Fibroblast of skin of left quadriceps (primary cell): ENCODE measurements at regions not wholly inside any gene's neighbourhood (a gene's known extent, or its start where the extent isn't known, plus 50 kb on each side); places are given as distances from the start of the nearest gene placed in this dataset.
"Not testable (repeated sequence)": the region's sequence is repeated elsewhere in the genome, so short reads cannot be mapped to it uniquely, and the experiment has no call there.

Source experiments
- DNase-seq, 2 experiments: peaks; one replicate each; pipeline ENCODE4 v3.0.0-alpha.2; 2013; ENCODE audit warnings: low read depth in 2 of 2

DNA sequence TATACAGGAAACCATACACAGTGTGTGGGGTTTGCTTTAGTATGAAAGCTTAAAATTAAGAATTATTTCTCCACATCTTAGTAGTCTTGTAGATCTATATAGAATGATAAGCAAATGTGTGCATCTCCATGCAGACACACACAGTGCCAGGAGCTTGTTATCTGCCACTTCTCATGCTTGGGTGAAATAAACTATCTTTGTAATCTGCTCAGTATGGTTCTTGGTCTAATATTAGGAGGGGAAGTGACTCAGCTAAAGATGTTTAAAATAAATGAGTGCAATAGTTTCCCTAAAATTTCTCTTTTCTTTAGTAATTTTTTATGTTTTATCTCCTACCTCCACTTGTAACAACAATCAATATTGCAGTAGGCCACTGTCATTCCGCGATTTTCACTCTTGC is 689.6 kb downstream of the TAF11L14 start:
- no peak for DNase-seq

DNA sequence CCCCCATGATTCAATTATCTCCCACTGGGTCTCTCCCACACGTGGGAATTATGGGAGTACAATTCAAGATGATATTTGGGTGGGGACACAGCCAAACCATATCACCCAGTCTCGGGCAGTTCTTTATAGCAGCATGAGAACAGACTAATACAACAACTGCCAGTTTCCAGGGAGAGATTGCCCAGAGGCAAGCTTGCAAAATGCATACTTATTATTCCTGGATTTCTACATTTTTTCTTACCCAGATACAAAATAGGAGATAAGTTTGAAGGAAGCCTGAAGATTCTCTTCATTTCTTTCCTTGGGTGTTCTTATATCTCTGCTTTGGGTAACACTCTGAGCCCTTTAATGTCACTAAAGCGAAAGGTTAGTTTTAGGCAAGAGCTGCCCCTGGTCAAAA is 691.2 kb downstream of the TAF11L14 start:
- no peak for DNase-seq

DNA sequence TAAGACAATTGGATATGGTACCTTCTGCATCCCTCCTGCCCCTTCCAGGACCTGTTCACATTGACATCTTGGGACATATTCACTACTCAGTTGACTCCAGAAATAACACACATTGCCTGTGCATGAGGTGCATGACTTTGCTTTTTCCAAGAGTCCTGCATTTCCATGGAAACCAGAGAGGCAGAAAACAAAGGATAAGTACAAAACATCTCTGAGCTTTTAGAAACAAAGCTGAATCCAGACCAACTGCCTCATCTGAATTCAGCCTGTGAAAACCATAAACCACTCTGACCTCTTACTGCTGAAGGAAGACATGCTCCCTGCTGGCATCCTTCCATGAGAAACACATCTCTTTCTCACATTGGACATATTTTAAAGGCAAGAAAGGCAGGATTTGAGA is 695.1 kb downstream of the TAF11L14 start:
- DNase-seq, result no peak

DNA sequence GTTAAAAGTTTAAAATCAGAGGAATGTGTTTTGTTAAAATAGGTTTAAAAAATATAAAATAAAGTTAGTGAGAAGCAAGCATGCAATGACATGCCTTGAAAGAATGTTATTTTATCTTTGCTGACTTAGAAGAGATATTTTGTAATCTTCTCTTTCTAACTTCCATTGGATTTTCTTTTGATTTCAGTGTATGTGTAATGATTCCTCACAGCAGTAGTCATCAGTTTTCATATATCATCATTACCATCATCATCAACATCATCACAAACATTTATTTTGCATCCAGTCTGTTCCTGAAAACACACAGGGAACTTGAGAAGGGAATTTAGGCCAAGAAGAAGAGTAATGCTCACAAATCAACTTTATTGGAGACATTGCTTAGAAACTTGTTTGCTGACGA is 699.6 kb downstream of the TAF11L14 start:
- DNase-seq, result no peak

DNA sequence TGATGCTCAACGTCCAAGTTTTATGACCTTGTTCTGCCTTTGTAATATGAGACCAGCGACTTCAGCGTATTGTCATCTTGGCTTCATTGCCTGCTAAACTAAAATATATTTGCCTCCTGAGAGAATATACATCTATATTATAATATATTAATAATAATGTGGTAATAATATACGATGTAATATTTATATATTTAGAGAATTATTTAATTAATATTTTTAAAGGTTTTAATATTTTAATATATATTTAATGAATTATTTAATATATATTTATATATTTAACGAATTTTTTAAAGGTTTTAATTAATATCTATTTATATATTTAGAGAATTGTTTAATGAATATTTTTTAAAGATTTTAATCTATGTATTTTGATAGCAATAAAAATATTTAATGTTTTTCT is 700.7 kb downstream of the TAF11L14 start:
- DNase-seq, result no peak

DNA sequence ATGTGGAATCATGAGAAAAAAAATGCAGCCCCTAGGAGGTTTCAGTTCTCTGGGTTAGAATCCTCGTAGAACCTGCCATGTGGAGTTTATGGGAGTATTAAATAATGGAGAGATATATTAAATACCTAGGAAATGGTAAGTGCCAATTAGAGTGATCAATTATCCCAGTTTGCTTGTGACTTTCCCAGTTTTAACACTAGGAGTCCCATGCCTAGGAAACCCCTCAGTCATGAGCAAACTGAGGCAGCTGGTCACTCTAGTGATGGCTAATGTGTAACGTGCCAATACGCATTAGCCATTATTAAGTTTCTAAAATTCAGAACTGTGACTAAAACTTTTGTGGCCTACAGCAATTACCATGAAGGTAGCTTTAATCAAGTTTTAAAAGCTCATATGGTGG is 720.6 kb downstream of the TAF11L14 start:
- no peak for DNase-seq

DNA sequence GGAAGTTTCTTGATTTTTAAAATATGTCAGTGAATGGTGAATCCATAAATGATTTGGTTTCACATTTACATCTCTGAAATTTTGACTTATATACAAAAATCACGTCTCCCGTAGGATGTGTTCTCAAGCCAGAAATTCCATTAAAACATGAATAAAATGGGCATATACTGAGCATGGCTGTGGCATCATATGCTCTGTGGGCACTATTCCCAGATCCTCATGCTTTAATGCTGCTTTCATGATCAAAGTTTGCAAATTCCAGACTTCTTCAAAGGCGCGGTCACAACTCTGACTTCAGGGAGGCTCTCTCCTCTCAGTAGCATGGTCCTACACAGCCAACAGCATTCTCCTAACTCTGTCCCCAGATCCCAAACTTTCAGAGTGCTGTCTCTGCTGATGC is 723.2 kb downstream of the TAF11L14 start:
- DNase-seq, result no peak

DNA sequence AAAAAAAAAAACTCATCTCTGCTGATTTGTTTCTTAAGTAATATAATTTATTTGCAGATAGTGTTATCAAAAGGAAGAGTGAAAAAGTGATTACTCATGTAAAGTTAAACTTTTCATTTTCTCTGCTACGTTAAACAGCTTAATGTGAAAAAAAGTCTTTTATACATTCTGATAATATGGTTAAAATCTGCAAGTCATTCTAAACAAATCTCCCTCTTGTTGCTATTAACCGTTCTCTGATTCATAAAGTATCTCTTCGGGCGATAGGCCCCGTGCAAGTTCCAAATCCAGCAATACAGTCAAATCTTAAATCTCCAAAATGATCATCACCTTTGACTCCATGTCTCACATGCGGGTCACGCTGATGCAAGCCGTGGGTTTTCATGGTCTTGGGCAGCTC is 732.0 kb downstream of the TAF11L14 start:
- DNase-seq, result no peak

DNA sequence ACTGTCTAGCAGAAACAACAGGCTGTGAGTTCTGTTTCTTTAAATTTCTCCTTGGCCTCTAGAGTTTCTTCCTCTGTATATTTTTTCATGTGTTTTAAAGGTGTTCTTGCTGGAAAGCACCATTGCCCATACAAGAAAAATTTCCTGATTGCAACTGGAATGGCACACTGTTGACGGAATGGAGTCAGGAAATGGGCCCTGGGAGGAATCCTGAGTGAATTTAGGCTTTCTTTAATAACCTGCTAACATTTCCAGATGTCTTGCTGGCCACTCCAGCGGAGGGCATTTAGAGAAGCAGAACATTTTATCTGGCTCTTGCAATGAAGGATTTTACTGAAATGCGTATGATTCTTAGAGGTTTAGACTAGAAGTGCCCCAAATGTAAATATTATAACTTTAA is 736.3 kb downstream of the TAF11L14 start:
- DNase-seq, result no peak

DNA sequence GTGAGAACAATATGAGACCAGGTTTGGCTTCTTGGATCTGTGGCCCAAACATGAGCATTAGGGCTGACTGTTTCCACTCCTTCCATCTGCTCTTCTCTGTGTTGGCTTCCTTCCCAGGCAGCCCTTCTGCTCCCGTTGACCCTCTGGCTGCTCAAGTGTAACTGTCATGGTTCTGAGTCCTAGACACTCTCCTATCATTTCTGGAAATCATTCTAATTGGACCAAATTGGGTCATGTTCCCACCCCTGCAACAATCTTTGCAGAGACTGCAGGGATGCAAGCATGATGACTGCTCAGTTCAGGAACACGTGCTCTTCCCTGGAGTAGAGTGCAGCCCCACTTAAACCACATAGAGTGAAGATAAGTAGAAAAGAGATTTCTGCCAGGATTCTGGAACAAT is 741.4 kb downstream of the TAF11L14 start:
- DNase-seq, result no peak

DNA sequence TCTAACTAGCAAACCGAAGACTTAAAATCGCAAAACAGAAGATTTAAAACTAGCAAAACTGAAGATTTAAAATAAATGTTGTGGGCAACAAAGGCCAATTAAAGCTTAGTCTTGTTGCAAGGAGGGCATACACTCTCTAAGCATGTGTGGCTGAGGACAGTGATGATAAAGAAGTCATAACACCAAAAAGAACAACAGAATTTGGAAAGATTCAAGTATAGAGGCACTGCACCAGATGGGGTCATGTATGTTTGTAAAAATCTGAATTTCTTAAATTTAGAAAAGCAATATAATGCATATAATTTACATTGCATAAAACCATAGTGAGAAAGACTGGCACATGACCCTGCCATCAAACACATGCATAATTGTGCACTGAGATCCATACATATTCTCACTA is 743.8 kb downstream of the TAF11L14 start:
- no peak for DNase-seq

DNA sequence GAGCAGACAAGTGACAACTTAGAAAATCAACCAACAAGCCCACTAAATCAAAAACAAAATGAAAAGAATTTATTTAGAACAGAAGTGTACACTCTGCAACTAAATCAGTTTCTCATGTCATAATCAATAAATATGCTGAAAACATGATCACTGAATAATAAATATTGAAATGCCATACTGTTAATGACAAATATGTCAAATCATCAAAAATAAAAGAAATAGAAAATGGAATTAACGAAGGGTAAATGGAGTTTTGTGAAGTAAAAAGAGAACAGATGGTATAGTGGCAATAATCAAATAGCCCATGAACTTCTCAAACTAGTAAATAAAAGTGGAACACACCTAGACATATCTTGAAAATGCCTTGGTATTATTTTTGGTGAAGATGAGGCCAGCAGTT is 744.9 kb downstream of the TAF11L14 start:
- no peak for DNase-seq

DNA sequence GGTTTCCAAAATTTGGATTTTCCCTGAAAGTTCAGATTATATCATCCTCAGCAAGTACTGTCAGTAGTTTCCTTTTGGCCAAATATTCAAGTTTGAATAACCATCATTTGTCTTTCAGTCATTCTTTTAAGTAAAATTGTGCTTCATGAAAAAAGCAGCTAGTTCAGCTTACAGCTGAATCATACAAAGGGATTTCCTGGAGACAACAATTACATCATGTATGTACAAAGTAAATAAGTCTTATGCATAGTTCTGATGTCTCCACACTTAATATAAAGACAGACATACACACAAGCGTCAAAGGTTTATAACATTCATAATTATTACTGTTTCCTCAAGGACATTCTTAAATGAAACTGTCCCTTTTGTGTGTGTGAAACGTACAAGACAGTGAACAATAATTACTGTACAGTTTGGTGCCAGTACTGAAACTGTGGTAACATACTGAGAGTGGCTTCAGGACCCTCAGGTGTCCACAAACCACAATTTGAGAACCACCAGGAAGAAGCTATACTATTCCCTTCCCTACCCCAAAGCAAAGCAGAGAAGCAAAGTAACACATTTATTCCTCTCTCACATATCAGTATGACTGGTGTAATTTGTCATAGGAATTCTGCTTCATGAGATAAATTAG is 746.6 kb downstream of the TAF11L14 start:
- no peak for DNase-seq

DNA sequence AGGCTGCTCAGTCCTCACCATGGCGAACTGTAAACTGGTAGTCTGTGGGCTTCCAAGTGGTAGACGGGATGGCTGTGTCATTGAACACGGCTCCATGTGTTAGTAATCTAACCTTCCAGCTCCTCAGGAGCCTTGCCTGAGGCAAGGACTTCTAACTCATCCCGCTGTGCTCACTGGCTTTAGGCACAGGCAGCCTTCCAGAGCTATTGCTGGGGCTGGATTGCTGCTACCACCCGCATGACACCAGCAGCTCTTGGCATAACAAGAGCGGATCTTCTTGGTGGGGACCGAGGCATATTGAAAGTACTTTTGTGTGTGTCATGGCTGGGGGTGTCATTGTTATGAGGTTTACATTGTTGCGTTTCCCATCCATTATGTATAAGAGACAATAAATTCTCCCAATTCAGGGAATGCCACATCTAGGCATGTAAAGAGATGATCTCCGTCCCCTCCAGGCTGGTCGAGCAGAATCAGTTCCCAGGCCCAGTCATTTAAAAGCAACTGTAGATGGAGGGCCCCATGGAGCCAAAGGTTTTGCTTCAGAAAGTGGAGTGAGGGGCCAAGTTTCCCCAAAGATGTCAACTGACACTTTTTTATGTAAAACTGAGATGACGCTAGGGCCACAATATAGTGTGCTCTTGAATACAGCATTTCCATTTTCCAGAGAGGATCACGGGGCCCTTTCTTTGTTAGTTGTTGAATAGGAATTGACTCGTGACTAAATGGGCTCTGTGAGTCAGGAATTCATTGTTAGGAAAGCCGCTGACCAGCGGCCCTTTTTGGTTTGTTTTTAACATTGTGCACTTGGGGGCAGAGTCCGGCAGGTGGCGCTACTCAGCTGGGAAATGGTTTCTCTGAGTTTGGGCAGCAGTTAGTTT is 759.5 kb downstream of the TAF11L14 start:
- peak; percentile 12 to 23 for DNase-seq

DNA sequence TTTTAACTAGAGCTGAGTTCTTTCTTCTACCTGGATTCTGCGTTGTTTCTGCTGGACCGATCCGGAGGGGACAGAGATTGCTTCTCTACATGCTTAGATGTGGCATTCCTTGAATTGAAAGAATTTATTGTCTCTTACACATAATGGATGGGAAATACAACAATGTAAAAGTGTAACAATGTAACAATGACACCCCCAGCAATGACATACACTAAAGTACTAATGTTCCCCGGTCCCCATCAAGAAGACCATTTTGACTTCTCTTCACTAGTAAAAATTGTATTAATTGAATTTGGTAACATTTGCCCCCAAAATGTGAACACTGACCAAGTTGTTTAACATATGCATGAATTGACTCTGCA is 760.2 kb downstream of the TAF11L14 start:
- DNase-seq, result no peak

DNA sequence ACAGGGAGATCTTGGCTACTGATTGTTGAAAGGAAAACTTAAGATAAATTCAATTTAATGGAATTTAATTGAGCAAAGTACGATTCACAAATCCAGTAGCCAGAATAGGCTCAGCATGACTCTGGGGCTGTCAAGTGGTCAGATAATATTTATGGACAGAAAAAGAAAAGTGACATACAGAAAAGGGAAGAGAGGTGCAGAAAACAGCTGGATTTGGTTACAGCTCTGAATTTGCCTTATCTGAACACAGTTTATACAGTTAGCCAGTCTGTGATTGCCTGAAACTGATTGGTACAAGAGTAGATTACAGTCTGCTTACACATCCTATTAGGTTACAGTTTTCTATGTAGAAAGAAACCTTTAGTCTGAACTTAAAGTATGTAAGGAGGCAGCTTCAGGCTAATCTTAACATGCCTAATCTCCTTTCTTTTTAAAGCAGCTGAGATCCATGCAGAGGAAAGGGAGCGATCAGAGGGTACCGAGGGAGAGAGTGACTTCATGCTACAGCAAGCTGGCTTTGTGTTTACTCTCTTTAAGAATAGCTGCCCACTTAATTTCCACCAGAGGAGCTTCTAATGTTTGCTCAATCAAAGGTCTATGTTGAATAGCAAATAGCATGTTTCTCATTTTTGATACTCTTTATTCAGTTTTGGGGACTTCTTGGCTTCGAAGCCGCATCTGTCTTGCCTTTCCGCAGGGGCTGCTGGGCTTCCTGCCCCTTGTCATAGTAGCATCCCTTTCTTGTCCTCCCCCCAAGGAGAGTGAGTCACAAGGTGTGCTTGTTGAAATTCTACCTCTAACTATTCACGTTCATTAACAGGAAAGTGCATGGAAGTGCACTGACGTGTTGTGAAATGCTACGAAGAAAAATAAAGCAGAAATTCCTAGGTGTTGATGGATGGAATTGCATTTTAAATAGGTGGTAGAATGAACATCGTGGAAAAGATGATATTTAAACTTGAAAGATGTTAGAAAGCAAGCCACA is 761.2 kb downstream of the TAF11L14 start:
- DNase-seq, result no peak

DNA sequence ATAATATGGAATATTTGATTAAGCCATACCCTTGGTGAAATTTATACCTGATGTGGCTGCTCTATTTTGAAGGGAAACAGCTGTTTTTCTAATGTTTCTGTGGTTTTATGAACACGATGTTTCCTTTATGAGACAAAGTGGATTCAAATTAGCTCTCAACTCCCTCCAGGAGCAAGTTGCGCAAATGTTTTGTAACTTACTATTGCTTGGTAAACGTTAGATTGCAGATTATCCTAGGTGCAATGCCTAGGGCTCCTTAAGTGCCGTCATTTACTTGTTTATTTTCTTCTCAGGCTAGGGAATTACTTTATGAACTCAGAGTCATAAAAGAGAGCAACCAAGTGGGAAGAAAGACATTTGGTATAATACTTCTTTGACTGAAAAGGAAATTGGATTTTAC is 763.1 kb downstream of the TAF11L14 start:
- DNase-seq, result no peak

DNA sequence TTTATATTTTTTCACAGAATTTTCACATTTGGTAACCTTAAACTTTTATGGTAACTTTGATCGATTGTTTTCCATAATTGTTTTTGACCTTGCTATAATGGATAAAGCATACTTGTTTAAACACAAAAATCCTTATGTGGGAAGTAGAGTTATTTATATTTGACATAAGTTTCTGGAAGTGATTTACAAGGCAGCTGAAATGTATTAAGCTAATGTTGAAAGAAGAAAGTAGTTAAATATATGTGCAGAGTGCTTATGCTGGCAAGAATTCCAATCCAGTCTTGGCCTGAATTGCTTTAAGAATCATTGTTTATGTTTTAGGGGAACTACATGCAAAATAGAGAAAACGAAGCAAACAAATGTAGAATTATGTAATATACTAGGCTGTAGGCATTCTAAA is 763.6 kb downstream of the TAF11L14 start:
- DNase-seq, result no peak

DNA sequence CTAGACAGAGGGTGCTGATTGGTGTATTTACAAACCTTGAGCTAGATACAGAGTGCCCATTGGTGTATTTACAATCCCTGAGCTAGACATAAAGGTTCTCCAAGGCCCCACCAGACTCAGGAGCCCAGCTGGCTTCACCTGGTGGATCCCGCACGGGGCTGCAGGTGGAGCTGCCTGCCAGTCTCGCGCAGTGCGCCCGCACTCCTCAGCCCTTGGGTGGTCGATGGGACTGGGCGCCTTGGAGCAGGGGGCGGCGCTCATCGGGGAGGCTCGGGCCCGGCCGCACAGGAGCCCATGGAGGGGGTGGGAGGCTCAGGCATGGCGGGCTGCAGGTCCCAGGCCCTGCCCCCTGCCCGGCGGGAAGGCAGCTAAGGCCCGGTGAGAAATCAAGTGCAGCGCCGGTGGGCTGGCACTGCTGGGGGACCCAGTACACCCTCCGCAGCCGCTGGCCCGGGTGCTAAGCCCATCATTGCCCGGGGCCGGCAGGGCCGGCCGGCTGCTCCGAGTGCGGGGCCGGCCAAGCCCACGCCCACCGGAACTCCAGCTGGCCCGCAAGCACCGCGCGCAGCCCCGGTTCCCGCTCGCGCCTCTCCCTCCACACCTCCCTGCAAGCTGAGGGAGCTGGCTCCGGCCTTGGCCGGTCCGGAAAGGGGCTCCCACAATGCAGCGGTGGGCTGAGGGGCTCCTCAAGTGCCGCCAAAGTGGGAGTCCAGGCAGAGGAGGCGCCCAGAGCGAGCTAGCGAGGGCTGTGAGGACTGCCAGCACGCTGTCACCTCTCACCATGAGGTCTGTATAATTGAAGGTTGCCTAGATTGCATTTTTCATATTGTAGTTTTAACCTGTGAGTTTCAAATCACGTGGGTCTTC is 765.4 kb downstream of the TAF11L14 start:
- DNase-seq, result not testable (repeated sequence)

DNA sequence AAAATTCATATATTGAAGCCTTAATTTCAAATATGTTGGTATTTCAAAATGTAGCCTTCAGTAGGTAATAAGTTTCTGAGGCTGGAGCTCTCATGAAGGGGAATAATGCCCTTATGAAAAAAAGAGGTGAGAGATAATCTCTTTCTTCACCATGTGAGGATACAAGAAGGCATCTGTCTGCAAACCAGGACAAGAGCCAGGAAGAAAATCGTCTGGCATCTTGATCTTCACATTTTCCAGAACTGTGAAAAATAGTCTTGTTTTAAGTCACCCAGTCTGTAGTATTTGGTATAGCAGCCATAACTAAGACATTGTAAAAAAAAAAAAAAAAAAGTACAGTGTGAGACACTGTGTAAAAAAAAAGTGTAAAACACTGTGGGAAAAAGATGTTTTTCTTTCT is 768.9 kb downstream of the TAF11L14 start:
- no peak for DNase-seq

DNA sequence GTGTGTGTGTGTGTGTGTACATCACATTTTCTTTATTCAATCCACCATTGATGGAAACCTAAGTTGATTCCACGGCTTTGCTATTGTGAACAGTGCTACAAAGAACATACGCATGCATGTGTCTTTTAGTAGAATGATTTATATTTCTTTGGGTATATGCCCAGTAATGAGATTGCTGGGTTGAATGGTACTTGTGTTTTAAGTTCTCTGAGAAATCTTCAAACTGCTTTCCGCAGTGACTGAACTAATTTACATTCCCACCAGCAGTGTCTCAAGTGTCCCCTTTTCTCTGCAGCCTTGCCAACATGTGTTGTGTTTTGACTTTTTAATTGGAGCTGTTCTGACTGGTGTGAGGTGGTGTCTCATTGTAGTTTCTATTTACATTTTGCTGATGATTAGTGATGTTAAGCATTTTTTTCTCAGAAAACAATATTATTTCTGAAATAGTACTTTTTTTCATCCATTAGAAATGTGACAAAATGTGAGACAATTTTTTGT is 769.7 kb downstream of the TAF11L14 start:
- DNase-seq, result no peak
